ENCODE measurements at regions not wholly inside any gene's neighbourhood (a gene's known extent, or its start where the extent isn't known, plus 50 kb on each side); places are given as distances from the start of the nearest gene placed in this dataset.

GRCh38 chr9:7545371-7546165 lies 254.0 kb downstream of the DMAC1 start:
- 95% methylated on average over 5 of the region's 5 CpGs for WGBS
- DNase-seq (ENCODE audit: low spot score in 2 of 2) = no peak
- TF ChIP-seq EP300 (IDR thresholded peaks at IDR 0.05) = no peak
- TF ChIP-seq CTCF (IDR thresholded peaks at IDR 0.05) = no peak
- no peak for TF ChIP-seq POLR2AphosphoS5 (IDR thresholded peaks at IDR 0.05)
- TF ChIP-seq POLR2A (IDR thresholded peaks at IDR 0.05) = no peak

GRCh38 chr9:7542693-7543092 lies 256.9 kb downstream of the DMAC1 start:
- no peak for TF ChIP-seq POLR2A (IDR thresholded peaks at IDR 0.05)
- TF ChIP-seq CTCF (IDR thresholded peaks at IDR 0.05) = no peak
- TF ChIP-seq POLR2AphosphoS5 (IDR thresholded peaks at IDR 0.05) = no peak
- no peak for TF ChIP-seq EP300 (IDR thresholded peaks at IDR 0.05)
- Histone ChIP-seq H3K9me3 (no peaks in the 10 kb centered on the region), H3K36me3 (no peaks in the 10 kb centered on the region), H3K4me3 (no peak overlapping the region), H3K27ac (no peak overlapping the region), H3K4me1 (no peaks in the 10 kb centered on the region), H3K27me3 (no peaks in the 10 kb centered on the region)
- 81% methylated on average over 4 of the region's 4 CpGs for WGBS
- DNase-seq (ENCODE audit: low spot score in 2 of 2) = no peak

More at GRCh38 chr9:7545371-7546165, 254.0 kb downstream of the DMAC1 start:
- Histone ChIP-seq H3K36me3 (no peaks in the 10 kb centered on the region), H3K27ac (no peak overlapping the region), H3K4me1 (no peaks in the 10 kb centered on the region), H3K4me3 (no peak overlapping the region), H3K27me3 (peaks cover 4% of the 10 kb centered on the region), H3K9me3 (no peaks in the 10 kb centered on the region)

- Histone ChIP-seq H3K4me3 (no peak overlapping the region), H3K4me1 (no peaks in the 10 kb centered on the region), H3K36me3 (no peaks in the 10 kb centered on the region), H3K27me3 (no peaks in the 10 kb centered on the region), H3K9me3 (no peaks in the 10 kb centered on the region), H3K27ac (no peak overlapping the region)
- no peak for DNase-seq (ENCODE audit: low spot score in 2 of 2)
- TF ChIP-seq POLR2AphosphoS5 (IDR thresholded peaks at IDR 0.05) = no peak
- no peak for TF ChIP-seq POLR2A (IDR thresholded peaks at IDR 0.05)
- WGBS = 62% methylated on average over 2 of the region's 2 CpGs
Measured at GRCh38 chr9:7542126-7542525, 257.5 kb downstream of the DMAC1 start.

- no peaks in the 10 kb centered on the region for H3K27me3 ChIP-seq
- WGBS = 36% methylated on average over 4 of the region's 4 CpGs
- no peak overlapping the region for H3K4me3 ChIP-seq
- H3K36me3 ChIP-seq = no peaks in the 10 kb centered on the region
- DNase-seq (ENCODE audit: low spot score in 2 of 2) = no peak
- no peak overlapping the region for H3K27ac ChIP-seq
- H3K4me1 ChIP-seq = no peaks in the 10 kb centered on the region
- H3K9me3 ChIP-seq = no peaks in the 10 kb centered on the region
- peak; percentile 24 to 52 for TF ChIP-seq CTCF (IDR thresholded peaks at IDR 0.05)
- no peak for TF ChIP-seq EP300 (IDR thresholded peaks at IDR 0.05)
Measured at GRCh38 chr9:7536310-7536939, 263.2 kb downstream of the DMAC1 start.

GRCh38 chr9:7534211-7534935 lies 265.2 kb downstream of the DMAC1 start:
- TF ChIP-seq POLR2AphosphoS5 (IDR thresholded peaks at IDR 0.05) = no peak
- TF ChIP-seq EP300 (IDR thresholded peaks at IDR 0.05) = no peak
- TF ChIP-seq POLR2A (IDR thresholded peaks at IDR 0.05) = no peak
- TF ChIP-seq CTCF (IDR thresholded peaks at IDR 0.05) = no peak
- 73% methylated on average over 5 of the region's 5 CpGs for WGBS
- Histone ChIP-seq H3K27me3 (no peaks in the 10 kb centered on the region), H3K4me1 (no peaks in the 10 kb centered on the region), H3K4me3 (no peak overlapping the region), H3K36me3 (no peaks in the 10 kb centered on the region), H3K9me3 (no peaks in the 10 kb centered on the region), H3K27ac (no peak overlapping the region)
- DNase-seq (ENCODE audit: low spot score in 2 of 2) = no peak
